ENCODE measurements at regions not wholly inside any gene's neighbourhood (a gene's known extent, or its start where the extent isn't known, plus 50 kb on each side); places are given as distances from the start of the nearest gene placed in this dataset.
"Not testable (repeated sequence)": the region's sequence is repeated elsewhere in the genome, so short reads cannot be mapped to it uniquely, and the experiment has no call there.

GRCh38 chr6:130494729-130495128, 128.9 kb downstream of the TMEM200A start:
- DNase-seq: no peak

- DNase-seq: no peak
Measured at GRCh38 chr6:130500693-130501092, 134.9 kb downstream of the TMEM200A start.

- no peak for DNase-seq
Measured at GRCh38 chr6:130503146-130503545, 137.3 kb downstream of the TMEM200A start.

- no peak for DNase-seq
Measured at GRCh38 chr6:130505808-130506598, 140.2 kb downstream of the TMEM200A start.

- DNase-seq: not testable (repeated sequence)
Measured at GRCh38 chr6:130507005-130507665, 141.3 kb downstream of the TMEM200A start.

- no peak for DNase-seq
Measured at GRCh38 chr6:130507666-130508028, 141.8 kb downstream of the TMEM200A start.

GRCh38 chr6:130513770-130514169, 148.0 kb downstream of the TMEM200A start:
- DNase-seq: no peak

- no peak for DNase-seq
Measured at GRCh38 chr6:130514712-130515111, 148.9 kb downstream of the TMEM200A start.

- DNase-seq: no peak
Measured at GRCh38 chr6:130515306-130515705, 149.5 kb downstream of the TMEM200A start.

- DNase-seq: no peak
Measured at GRCh38 chr6:130516604-130517003, 150.8 kb downstream of the TMEM200A start.

GRCh38 chr6:130517444-130517931, 151.7 kb downstream of the TMEM200A start:
- DNase-seq: no peak

- DNase-seq: no peak
Measured at GRCh38 chr6:130518588-130518987, 152.8 kb downstream of the TMEM200A start.

- no peak for DNase-seq
Measured at GRCh38 chr6:130520221-130520620, 154.4 kb downstream of the TMEM200A start.

GRCh38 chr6:130520801-130521200, 155.0 kb downstream of the TMEM200A start:
- DNase-seq: no peak

- DNase-seq: no peak
Measured at GRCh38 chr6:130524552-130524951, 158.7 kb downstream of the TMEM200A start.

GRCh38 chr6:130525408-130525807, 159.6 kb downstream of the TMEM200A start:
- no peak for DNase-seq

- no peak for DNase-seq
Measured at GRCh38 chr6:130526466-130526865, 160.6 kb downstream of the TMEM200A start.

GRCh38 chr6:130527173-130527572, 161.4 kb downstream of the TMEM200A start:
- no peak for DNase-seq

GRCh38 chr6:130529569-130530149, 163.8 kb downstream of the TMEM200A start:
- no peak for DNase-seq

- DNase-seq: no peak
Measured at GRCh38 chr6:130534627-130535026, 168.8 kb downstream of the TMEM200A start.

- no peak for DNase-seq
Measured at GRCh38 chr6:130535242-130535641, 169.4 kb downstream of the TMEM200A start.

- DNase-seq: no peak
Measured at GRCh38 chr6:130537447-130537846, 171.6 kb downstream of the TMEM200A start.

GRCh38 chr6:130547723-130548122, 181.9 kb downstream of the TMEM200A start:
- DNase-seq: no peak

Measured in activated CD8-positive, alpha-beta memory T cell treated with anti-CD3 and anti-CD28 coated beads for 24 hours (primary cell).